OCI-LY1 (cell line): ENCODE measurements at regions not wholly inside any gene's neighbourhood (a gene's known extent, or its start where the extent isn't known, plus 50 kb on each side); places are given as distances from the start of the nearest gene placed in this dataset.

Experiments
- H2AFZ ChIP-seq: fragments of 200-600 bp; sonication (generic), shearing (Covaris generic); 2 replicates; pipeline ENCODE4 v1.6.0; 2014; ENCODE audit warnings: antibody characterized with exemption, mild to moderate bottlenecking, low read length
- H3F3A ChIP-seq: fragments of 200-600 bp; sonication (generic), shearing (Covaris generic); 2 replicates; pipeline ENCODE4 v1.6.0; 2014; ENCODE audit warnings: mild to moderate bottlenecking, antibody characterized with exemption, low read length, moderate library complexity; ENCODE audit not compliant: insufficient read depth
- H3K27ac ChIP-seq: fragments of 200-600 bp; sonication (generic); 2 replicates; pipeline ENCODE4 v1.5.1; 2014; ENCODE audit warnings: low read length, mixed run types, mild to moderate bottlenecking, low read depth; ENCODE audit not compliant: poor library complexity, severe bottlenecking
- H3K27me3 ChIP-seq: fragments of 200-600 bp; sonication (generic); 2 replicates; pipeline ENCODE4 v1.6.0; 2014; ENCODE audit warnings: antibody characterized with exemption, mild to moderate bottlenecking, low read length, moderate library complexity; ENCODE audit not compliant: insufficient read depth
- H3K36me3 ChIP-seq: fragments of 200-600 bp; sonication (generic); 2 replicates; pipeline ENCODE4 v1.6.1; 2014; ENCODE audit warnings: mild to moderate bottlenecking, antibody characterized with exemption, low read length, moderate library complexity, mixed read lengths; ENCODE audit not compliant: insufficient read depth
- H3K4me1 ChIP-seq: fragments of 200-600 bp; sonication (generic); 2 replicates; pipeline ENCODE4 v1.5.1; 2014; ENCODE audit warnings: mild to moderate bottlenecking, low read length, moderate library complexity; ENCODE audit not compliant: insufficient read depth, severe bottlenecking
- H3K4me2 ChIP-seq: fragments of 200-600 bp; sonication (generic), shearing (Covaris generic); 2 replicates; pipeline ENCODE4 v1.6.1; 2014; ENCODE audit warnings: low read length
- H3K4me3 ChIP-seq: fragments of 200-600 bp; sonication (generic); 2 replicates; pipeline ENCODE4 v1.5.1; 2014; ENCODE audit warnings: low read length, low read depth, mild to moderate bottlenecking, mixed read lengths; ENCODE audit not compliant: poor library complexity, severe bottlenecking
- H3K79me2 ChIP-seq: fragments of 200-600 bp; shearing (Covaris generic); 2 replicates; pipeline ENCODE4 v1.6.1; 2016; ENCODE audit warnings: mixed run types, low read length, mixed read lengths; ENCODE audit not compliant: insufficient read depth
- H3K9ac ChIP-seq: fragments of 200-600 bp; sonication (generic), shearing (Covaris generic); 2 replicates; pipeline ENCODE4 v1.6.1; 2014; ENCODE audit warnings: mild to moderate bottlenecking, low read length, mixed read lengths
- H3K9me2 ChIP-seq: fragments of 200-600 bp; sonication (generic), shearing (Covaris generic); 2 replicates; pipeline ENCODE4 v1.6.1; 2014; ENCODE audit warnings: low read depth, mild to moderate bottlenecking, low read length, mixed read lengths
- H3K9me3 ChIP-seq: fragments of 200-600 bp; shearing (Covaris generic); 2 replicates; pipeline ENCODE4 v1.6.1; 2014; ENCODE audit warnings: low read length, mixed read lengths
- H4K20me1 ChIP-seq: fragments of 200-600 bp; sonication (generic), shearing (Covaris generic); 2 replicates; pipeline ENCODE4 v1.6.0; 2016; ENCODE audit warnings: mild to moderate bottlenecking, low read length; ENCODE audit not compliant: insufficient read depth
- CTCF ChIP-seq: fragments of 200-600 bp; sonication (generic), shearing (Covaris generic); IDR thresholded peaks from 2 replicates; pipeline ENCODE4 v1.5.1; 2017; ENCODE audit warnings: mild to moderate bottlenecking, antibody characterized with exemption, low read length, moderate library complexity, mixed read lengths
- EZH2 ChIP-seq: fragments of 200-600 bp; sonication (generic), shearing (Covaris generic); IDR thresholded peaks from 2 replicates; pipeline ENCODE4 v1.8.0; 2017; ENCODE audit warnings: borderline replicate concordance, mixed run types, mild to moderate bottlenecking, antibody characterized with exemption, low read length, moderate library complexity, mixed read lengths

GRCh38 chr13:34003656-34004055 is 185.7 kb downstream of the RFC3 start:
- H3K27ac ChIP-seq = no peak overlapping the region
- H3K9ac ChIP-seq = no peak overlapping the region
- no peaks in the 10 kb centered on the region for H3F3A ChIP-seq
- H3K4me3 ChIP-seq = no peak overlapping the region
- H3K36me3 ChIP-seq = no peaks in the 10 kb centered on the region
- H3K4me2 ChIP-seq = no peak overlapping the region
- TF ChIP-seq CTCF = no peak
- TF ChIP-seq EZH2 = no peak
- H3K4me1 ChIP-seq = peaks cover 17% of the 10 kb centered on the region
- H3K9me2 ChIP-seq = no peaks in the 10 kb centered on the region
- H4K20me1 ChIP-seq = no peaks in the 10 kb centered on the region
- H2AFZ ChIP-seq = no peak overlapping the region
- no peaks in the 10 kb centered on the region for H3K79me2 ChIP-seq
- H3K27me3 ChIP-seq = no peaks in the 10 kb centered on the region
- no peaks in the 10 kb centered on the region for H3K9me3 ChIP-seq

DNA sequence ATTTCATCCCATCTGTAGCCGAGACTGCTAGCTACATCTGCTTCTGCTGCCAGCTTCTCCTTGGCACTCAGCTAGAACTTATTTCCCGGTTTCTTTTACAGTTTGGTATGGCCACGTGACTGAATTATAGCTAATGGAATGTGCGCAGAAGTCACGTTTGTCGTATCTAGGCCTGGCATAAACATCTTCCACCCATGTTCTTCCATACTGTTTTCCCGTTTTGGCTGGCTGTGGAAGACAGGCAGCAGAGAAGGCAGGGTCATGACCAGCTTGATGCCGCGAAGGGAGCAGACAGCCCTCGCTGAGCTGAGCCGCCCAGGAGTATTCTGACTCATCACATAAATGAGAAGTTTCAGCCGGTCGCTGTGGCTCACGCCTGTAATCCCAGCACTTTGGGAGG is 186.7 kb downstream of the RFC3 start:
- no peak overlapping the region for H3K4me2 ChIP-seq
- no peak for TF ChIP-seq EZH2
- TF ChIP-seq CTCF = no peak
- no peak overlapping the region for H3K9ac ChIP-seq
- peaks cover 7% of the 10 kb centered on the region for H3K4me1 ChIP-seq
- no peaks in the 10 kb centered on the region for H3K27me3 ChIP-seq
- no peaks in the 10 kb centered on the region for H3K36me3 ChIP-seq
- H3F3A ChIP-seq = no peaks in the 10 kb centered on the region
- H4K20me1 ChIP-seq = no peaks in the 10 kb centered on the region
- no peak overlapping the region for H3K4me3 ChIP-seq
- H3K79me2 ChIP-seq = no peaks in the 10 kb centered on the region
- H3K9me2 ChIP-seq = no peaks in the 10 kb centered on the region
- H3K27ac ChIP-seq = no peak overlapping the region
- H2AFZ ChIP-seq = no peak overlapping the region
- H3K9me3 ChIP-seq = no peaks in the 10 kb centered on the region

DNA sequence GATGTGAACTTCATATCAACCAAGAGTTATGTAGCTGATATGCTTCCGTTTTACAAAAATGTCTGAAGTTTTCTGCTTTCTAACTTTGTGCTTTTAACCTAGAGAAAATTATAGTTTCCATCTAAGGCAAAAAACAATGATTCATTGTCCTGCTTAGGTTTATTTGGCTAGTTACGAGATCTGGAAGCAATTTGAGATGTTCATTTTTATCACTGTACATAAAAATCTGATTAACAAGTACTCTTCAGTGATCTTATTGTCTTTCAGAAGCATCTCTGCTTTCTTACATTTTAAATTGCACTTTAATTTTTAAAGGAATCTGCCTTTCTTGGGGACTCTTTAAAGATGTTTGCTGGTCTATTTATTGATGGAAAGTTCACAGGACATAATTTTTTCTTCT is 188.1 kb downstream of the RFC3 start:
- Histone ChIP-seq H3K36me3 (no peaks in the 10 kb centered on the region), H4K20me1 (no peaks in the 10 kb centered on the region), H3K9me3 (no peaks in the 10 kb centered on the region), H3K9ac (no peak overlapping the region), H3K9me2 (no peaks in the 10 kb centered on the region), H3K79me2 (no peaks in the 10 kb centered on the region), H2AFZ (no peak overlapping the region; the same call in 1 of the 2 replicates), H3K27ac (no peak overlapping the region), H3K4me1 (peaks cover 6% of the 10 kb centered on the region), H3F3A (no peaks in the 10 kb centered on the region), H3K27me3 (no peaks in the 10 kb centered on the region), H3K4me3 (no peak overlapping the region), H3K4me2 (no peak overlapping the region)
- TF ChIP-seq CTCF (no peak), EZH2 (no peak)
